ENCODE measurements at regions not wholly inside any gene's neighbourhood (a gene's known extent, or its start where the extent isn't known, plus 50 kb on each side); places are given as distances from the start of the nearest gene placed in this dataset.

GRCh38 chr3:102972350-102972749, 537.5 kb downstream of the ZPLD1 start:
- no peak overlapping the region for H3K27ac ChIP-seq (replicated peaks)
- no peak for TF ChIP-seq REST (IDR thresholded peaks at IDR 0.05; ENCODE audit: insufficient replicate concordance, low read depth)
- no peak for TF ChIP-seq CTCF (IDR thresholded peaks at IDR 0.05; ENCODE audit: insufficient read depth, low read length)
- TF ChIP-seq SPI1 (IDR thresholded peaks at IDR 0.05; ENCODE audit: borderline replicate concordance, low read depth) = no peak
- no peak for TF ChIP-seq GABPA (IDR thresholded peaks at IDR 0.05; ENCODE audit: low read depth)
- TF ChIP-seq POLR2AphosphoS5 (IDR thresholded peaks at IDR 0.05; ENCODE audit: low read depth) = no peak
- no peak for DNase-seq (ENCODE audit: low read depth in 1 of 2, low spot score in 1 of 2)
- no peak overlapping the region for H3K4me3 ChIP-seq (replicated peaks; ENCODE audit: insufficient read depth, low read length)
- no peaks in the 10 kb centered on the region for H3K27me3 ChIP-seq (ENCODE audit: insufficient read depth, poor library complexity, severe bottlenecking)

GRCh38 chr3:102974333-102974732, 539.5 kb downstream of the ZPLD1 start:
- TF ChIP-seq GABPA (IDR thresholded peaks at IDR 0.05; ENCODE audit: low read depth) (no peak), REST (IDR thresholded peaks at IDR 0.05; ENCODE audit: insufficient replicate concordance, low read depth) (no peak), CTCF (IDR thresholded peaks at IDR 0.05; ENCODE audit: insufficient read depth, low read length) (no peak), SPI1 (IDR thresholded peaks at IDR 0.05; ENCODE audit: borderline replicate concordance, low read depth) (no peak), POLR2AphosphoS5 (IDR thresholded peaks at IDR 0.05; ENCODE audit: low read depth) (no peak)
- Histone ChIP-seq H3K27ac (replicated peaks) (no peak overlapping the region), H3K4me3 (replicated peaks; ENCODE audit: insufficient read depth, low read length) (no peak overlapping the region), H3K27me3 (ENCODE audit: insufficient read depth, poor library complexity, severe bottlenecking) (no peaks in the 10 kb centered on the region)
- no peak for DNase-seq (ENCODE audit: low read depth in 1 of 2, low spot score in 1 of 2)

- no peak overlapping the region for H3K27ac ChIP-seq (replicated peaks)
- TF ChIP-seq POLR2AphosphoS5 (IDR thresholded peaks at IDR 0.05; ENCODE audit: low read depth) (no peak), SPI1 (IDR thresholded peaks at IDR 0.05; ENCODE audit: borderline replicate concordance, low read depth) (no peak), CTCF (IDR thresholded peaks at IDR 0.05; ENCODE audit: insufficient read depth, low read length) (no peak), REST (IDR thresholded peaks at IDR 0.05; ENCODE audit: insufficient replicate concordance, low read depth) (no peak), GABPA (IDR thresholded peaks at IDR 0.05; ENCODE audit: low read depth) (no peak)
- H3K27me3 ChIP-seq (ENCODE audit: insufficient read depth, poor library complexity, severe bottlenecking) = no peaks in the 10 kb centered on the region
- no peak for DNase-seq (ENCODE audit: low read depth in 1 of 2, low spot score in 1 of 2)
- H3K4me3 ChIP-seq (replicated peaks; ENCODE audit: insufficient read depth, low read length) = no peak overlapping the region
Observed at GRCh38 chr3:102979191-102979590, 544.4 kb downstream of the ZPLD1 start.

All from HL-60 (cell line).